ENCODE measurements at regions not wholly inside any gene's neighbourhood (a gene's known extent, or its start where the extent isn't known, plus 50 kb on each side); places are given as distances from the start of the nearest gene placed in this dataset.

DNA sequence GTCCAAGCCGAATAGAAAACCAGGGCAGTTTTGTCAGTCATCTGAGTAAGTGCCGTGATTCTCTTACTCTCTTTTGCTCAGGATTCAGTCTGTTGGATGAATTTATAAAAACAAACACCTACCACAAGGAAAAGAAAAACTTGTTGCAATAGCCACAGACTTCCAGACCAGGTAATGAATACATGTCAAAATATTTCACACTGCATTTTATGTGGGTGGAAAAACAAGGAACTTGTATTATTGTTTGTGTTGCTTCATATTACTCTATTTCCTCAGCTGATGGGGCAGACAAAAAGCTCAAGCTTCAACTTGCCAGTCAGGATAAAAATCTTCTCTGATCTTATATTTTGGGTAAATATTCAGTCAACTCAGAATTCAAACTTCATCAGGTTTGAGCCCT, 1125.7 kb downstream of the NLGN4Y start:
- DNase-seq (ENCODE audit: low read depth), result no peak

DNA sequence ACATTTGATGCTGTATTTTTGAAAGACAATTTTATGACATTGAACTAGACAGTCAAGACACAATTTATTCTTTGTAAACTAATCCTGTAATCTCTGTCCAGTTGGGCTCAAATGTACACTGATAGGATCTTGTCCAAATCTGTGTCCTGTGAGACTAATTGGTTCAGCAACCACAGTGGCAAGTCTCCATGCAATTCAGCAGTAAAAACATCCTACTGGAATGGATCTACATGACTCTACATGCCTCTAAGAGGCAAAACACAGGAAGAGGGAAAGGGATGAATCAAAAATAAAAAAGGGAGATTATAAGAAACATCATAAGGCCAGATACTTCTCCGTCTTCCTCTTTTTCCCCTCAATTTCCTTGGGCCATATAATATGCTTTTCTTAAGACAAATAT, 1164.2 kb downstream of the NLGN4Y start:
- DNase-seq (ENCODE audit: low read depth), result no peak

DNA sequence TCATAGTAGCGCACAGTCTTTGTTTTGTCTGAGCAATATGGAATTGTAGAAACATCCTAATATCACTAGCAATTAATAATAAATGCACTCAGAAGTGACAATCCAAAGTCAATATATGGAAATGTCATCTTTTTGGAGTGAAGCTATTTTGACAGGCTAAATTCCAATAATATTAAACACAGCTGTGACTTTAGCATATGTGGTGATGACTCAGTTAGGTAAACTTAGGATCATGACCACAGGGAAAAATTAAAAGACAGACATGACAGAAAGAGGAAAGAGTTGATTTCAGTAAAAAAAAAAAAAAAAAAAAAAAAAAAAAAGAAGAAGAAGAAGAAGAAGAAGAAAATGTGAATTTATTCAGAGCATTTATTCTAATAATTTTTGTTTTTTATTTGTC, 1165.7 kb downstream of the NLGN4Y start:
- DNase-seq (ENCODE audit: low read depth), result no peak

DNA sequence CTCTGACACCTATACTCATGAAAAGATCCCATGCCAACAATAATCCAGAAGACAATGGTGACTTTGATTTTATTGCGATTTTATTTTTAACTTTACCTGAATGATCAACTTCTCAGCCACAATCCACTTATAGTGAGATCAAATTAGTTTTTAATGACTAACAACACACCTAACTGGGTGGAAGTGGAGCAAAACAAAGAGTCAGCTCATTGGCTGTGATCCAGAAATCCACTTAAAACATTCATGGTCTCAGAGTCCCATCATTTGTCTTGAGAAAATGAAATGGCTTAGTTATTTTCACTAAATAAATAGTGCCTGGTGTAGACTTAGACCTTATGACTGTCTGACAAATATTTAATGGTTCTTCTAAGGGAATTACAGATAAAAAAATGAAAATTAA, 1177.8 kb downstream of the NLGN4Y start:
- no peak for DNase-seq (ENCODE audit: low read depth)

DNA sequence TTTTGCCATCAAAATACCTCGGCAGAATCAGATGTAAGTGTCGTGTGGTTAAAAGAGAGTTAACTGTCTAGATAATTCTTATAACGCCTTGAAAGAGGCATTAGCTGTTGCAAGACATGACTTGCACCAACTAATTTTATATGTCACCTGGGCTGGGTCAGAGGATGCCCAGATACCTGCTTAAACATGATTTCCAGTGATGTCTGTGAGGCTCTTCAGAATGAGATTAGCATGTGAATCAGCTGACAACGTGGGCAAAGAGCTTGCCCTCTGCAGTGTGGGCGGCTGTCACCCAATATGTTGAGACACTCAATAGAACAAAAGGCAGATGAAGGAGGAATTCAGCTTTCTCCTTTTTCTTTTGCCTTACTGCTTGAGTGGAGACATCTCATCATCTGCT, 1180.6 kb downstream of the NLGN4Y start:
- no peak for DNase-seq (ENCODE audit: low read depth)

DNA sequence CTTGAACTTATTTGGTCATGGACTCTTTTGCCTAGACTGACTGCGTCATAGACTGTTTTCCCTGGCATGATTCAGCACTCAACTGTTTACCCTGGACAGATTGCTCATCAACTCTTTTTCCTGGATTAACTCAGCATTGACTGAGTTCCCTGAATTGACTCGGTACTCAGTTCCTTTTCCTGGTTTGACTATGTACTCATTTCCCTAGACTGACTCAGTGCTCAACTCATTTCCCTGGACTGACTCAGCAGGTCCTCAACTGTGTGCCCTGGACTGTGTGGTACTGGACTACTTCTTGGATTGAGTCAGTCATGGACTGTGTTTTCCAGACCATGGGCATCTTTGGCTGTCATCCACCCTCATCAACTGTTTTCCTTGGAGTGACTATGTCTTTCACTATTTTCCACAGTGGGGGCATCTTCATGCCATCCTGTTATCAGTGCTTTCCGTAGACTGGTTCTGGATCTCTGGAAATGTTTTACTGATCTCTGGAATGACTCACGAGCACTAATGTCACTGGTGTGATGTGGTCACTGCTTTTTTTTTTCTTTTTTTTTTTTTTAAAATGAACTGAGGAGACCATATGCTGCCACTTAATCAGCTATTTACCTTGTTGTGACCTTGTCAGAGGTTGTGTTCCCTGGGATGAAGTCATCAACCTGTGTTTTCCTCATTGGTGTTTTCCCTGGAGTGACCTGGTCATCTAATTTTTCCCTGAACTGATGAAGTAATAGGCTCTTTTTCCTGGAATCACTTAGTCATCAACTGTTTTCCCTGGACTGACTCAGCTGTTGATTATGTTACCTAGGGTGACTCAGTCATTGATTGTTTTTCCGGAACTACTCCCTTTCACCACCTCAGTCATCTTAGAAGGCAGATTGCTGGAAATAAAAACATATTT, 1225.5 kb downstream of the NLGN4Y start:
- no peak for DNase-seq (ENCODE audit: low read depth)

DNA sequence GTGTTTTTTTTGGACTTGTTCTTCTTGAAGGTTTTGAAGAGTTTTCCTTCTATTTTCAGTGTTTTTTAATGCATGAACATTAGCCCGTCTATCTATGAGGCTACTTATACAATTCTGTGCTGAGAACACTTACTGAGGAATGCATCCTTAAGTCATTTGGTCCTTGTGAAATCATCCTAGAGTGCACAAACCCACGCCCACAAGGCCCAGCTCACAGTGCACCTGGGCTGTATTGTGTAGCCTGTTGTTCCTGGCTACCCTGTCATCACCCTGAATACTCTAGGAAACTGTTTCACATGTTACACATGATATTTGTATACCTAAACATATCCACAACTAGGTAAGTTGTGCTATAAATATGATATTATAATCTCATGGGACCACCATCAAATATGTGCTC, 1226.7 kb downstream of the NLGN4Y start:
- DNase-seq (ENCODE audit: low read depth), result no peak

DNA sequence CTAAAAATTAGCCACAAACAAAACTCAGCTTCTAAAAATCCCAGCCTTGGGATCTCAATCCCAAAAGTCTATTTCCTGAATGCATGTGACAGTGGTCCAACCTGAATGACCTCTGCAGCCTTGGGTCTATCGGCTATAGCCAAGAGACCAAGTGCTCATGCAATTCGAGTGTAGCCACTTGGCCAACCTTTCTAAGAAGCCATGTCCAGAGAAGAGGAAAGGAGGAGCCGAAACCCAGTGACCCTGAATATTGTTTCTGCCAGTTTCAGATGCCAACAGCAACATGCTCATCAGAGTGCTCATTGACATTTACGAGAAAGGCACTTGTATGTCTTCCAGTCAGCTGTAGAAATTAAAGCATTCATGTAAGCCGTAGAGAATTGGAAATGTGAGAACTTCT, 1231.9 kb downstream of the NLGN4Y start:
- no peak for DNase-seq (ENCODE audit: low read depth)

DNA sequence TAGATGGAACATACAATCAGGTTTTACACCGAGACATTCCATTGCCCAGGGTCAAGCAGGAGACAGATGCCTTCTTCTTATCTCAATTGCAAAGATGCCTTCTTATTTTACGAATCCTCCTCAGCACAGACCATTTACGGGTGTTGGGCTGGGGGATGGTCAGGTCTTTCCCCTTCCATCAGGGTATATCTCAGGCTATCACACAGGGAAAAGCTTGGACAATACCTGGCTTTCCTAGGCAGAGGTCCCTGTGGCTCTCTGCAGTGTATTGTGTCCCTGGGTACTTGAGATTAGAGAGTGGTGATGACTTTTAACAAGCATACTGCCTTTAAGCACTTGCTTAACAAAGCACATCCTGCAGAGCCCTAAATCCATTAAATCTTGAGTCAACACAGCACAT, 1249.2 kb downstream of the NLGN4Y start:
- no peak for DNase-seq (ENCODE audit: low read depth)

DNA sequence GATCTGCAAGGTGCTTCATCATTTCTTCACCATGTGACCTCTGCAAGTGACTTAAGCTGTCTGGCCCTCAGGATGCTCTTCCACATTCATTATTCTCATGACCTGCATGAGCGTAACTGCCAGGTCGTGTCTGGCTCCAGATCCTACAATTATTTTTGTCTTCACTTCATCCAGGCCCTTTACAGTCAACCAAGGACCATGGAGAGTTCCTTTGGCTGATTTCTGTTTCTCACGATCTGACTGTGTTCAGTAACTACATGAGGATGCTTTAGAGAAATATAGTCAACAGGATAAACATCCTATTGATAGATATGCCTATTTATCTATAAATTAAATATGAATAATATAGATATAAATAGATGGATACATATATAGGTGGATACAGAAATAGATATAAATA, 1251.6 kb downstream of the NLGN4Y start:
- DNase-seq (ENCODE audit: low read depth), result no peak

DNA sequence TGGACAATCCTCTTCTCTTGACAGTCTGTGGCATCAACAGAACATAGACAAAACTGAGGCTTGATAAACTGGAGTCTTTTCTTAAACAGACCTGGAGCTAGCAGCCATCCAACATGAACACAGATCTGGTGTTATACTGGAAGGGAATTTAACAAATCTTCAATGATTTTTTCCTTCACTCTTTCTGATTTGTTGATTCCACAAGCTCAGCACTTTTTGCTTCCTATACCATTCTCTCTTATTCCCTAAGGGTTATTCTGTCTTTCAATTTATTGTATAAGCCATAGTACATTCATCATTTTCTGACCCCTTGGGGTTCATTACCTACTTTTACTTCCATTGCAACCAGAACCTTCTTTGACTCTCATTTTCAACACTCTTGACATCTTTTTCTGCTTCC, 1255.6 kb downstream of the NLGN4Y start:
- DNase-seq (ENCODE audit: low read depth), result no peak

DNA sequence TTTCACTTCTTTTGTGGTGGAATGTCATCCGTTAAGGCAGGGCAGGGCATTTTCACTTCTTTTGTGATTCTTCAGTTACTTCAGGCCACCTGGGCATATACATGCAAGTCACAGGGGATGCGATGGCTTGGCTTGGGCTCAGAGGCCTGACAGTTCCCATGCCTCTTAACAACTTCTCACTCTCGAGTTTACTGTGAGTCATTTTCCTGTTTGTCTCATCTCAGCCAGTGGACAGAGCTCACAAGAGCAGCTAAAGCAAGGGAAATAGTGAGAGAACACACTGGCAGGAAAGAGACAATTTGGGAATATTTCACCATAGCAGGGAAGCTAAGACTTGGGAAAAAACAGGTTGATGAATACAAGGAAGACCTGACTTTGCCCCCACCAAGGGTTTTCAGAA, 1275.7 kb downstream of the NLGN4Y start:
- no peak for DNase-seq (ENCODE audit: low read depth)

DNA sequence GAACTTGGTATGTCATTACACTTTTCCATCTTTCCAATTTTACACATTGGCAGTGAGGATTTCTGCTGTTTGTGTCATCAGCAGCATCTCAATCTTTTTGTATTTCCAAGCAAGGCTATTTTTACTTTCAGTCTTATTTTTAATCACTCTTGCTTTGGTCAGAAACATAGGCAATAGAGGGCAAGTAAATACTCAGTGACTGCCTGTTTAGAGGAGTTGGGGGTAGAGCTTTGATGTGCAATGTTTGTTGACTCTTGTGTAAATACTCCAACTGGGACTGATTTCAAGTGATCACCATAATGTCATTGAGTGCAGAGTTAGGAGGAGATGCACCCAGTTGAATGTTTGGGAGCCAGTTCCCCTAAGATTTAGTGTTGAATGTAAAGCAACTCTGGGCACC, 1281.7 kb downstream of the NLGN4Y start:
- no peak for DNase-seq (ENCODE audit: low read depth)

DNA sequence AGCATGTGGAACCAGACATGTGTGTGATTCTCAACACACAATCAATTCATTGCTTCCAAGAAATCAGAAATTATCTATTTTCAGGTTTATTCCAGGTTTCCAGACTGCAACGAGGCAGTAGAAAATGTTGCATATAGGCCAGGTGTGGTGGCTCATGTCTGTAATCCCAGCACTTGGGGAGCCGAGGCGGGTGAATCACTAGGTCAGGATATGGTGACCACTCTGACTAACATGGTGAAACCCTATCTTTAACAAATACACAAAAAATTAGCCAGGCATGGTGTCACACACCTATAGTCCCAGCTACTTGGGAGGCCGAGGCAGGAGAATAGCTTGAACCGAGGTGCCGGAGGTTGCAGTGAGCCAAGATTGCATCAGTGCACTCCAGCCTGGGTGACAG, 1289.9 kb downstream of the NLGN4Y start:
- no peak for DNase-seq (ENCODE audit: low read depth)
